ENCODE measurements at regions not wholly inside any gene's neighbourhood (a gene's known extent, or its start where the extent isn't known, plus 50 kb on each side); places are given as distances from the start of the nearest gene placed in this dataset.
"Not testable (repeated sequence)": the region's sequence is repeated elsewhere in the genome, so short reads cannot be mapped to it uniquely, and the experiment has no call there.

- no peak for ATAC-seq (ENCODE audit: low read depth)
- intact Hi-C loops (cut with micrococcal nuclease), result no loop called here
- no peaks in the 10 kb centered on the region for H3K9me3 Mint-ChIP-seq (ENCODE audit: insufficient read depth)
- Histone ChIP-seq H3K27ac (ENCODE audit: low read length in 2 of 2) (no peak overlapping the region), H3K4me1 (ENCODE audit: control insufficient read depth in 2 of 2, insufficient read depth in 2 of 2, low read length in 2 of 2) (peaks cover 3 to 8% of the 10 kb centered on the region in 2 donors), H3K9ac (ENCODE audit: low read length) (no peak overlapping the region), H2AFZ (ENCODE audit: insufficient read depth, low read depth, low read length, poor library complexity, severe bottlenecking) (no peak overlapping the region), H3K4me2 (replicated peaks; ENCODE audit: low read depth, low read length, poor library complexity, severe bottlenecking) (peak overlapping the region; percentile 37), H3K4me3 (ENCODE audit: control extremely low read depth in 1 of 5, extremely low read depth in 1 of 5, insufficient read depth in 1 of 5, low read depth in 2 of 5, low read length in 4 of 5) (no peak overlapping the region), H3K9me3 (ENCODE audit: control extremely low read depth in 1 of 3, control insufficient read depth in 2 of 3, insufficient read depth in 1 of 3, low read length in 2 of 3) (no peaks in the 10 kb centered on the region), H3K36me3 (replicated peaks in 1 of 2; ENCODE audit: control extremely low read depth in 1 of 2, control insufficient read depth in 1 of 2, extremely low read depth in 1 of 2, insufficient read depth in 2 of 2, low read length in 1 of 2) (no peaks in the 10 kb centered on the region), H4K20me1 (ENCODE audit: control insufficient read depth, insufficient read depth, low read length, poor library complexity, severe bottlenecking) (no peaks in the 10 kb centered on the region), H3K79me2 (ENCODE audit: control insufficient read depth, insufficient read depth, low read length) (no peaks in the 10 kb centered on the region), H3K27me3 (replicated peaks in 1 of 4; ENCODE audit: control extremely low read depth in 1 of 4, control insufficient read depth in 3 of 4, insufficient read depth in 4 of 4, low read length in 3 of 4) (peaks cover 0 to 3% (median 0%) of the 10 kb centered on the region in 4 experiments)
- no peak overlapping the region for H3K4me3 Mint-ChIP-seq
- H3K27ac Mint-ChIP-seq, result no peak overlapping the region
- TF ChIP-seq EZH2 (IDR thresholded peaks at IDR 0.05; ENCODE audit: borderline replicate concordance, insufficient read depth, low read depth, low read length, poor library complexity, severe bottlenecking) (no peak), CTCF (IDR thresholded peaks at IDR 0.05) (no peak)
- ChIA-PET CTCF (interaction anchor here (3.1 kb wide), 1 partner anchor 95 kb away, joined by 10 read pairs; no protein-coding TSS in a partner anchor), POLR2A (no interaction called here)
- H3K27me3 Mint-ChIP-seq, result no peaks in the 10 kb centered on the region
- peaks cover 24% of the 10 kb centered on the region for H3K4me1 Mint-ChIP-seq
- DNase-seq, result no peak
- WGBS (ENCODE audit: insufficient coverage), result 100% methylated on average over 2 of the region's 3 CpGs
These were observed 71.0 kb upstream of the MELK start for GRCh38 chr9:36501727-36502126.

- H3K27ac Mint-ChIP-seq; ATAC-seq (ENCODE audit: low read depth); H2AFZ ChIP-seq (ENCODE audit: insufficient read depth, low read depth, low read length, poor library complexity, severe bottlenecking); H3K4me1 ChIP-seq (ENCODE audit: control insufficient read depth in 2 of 2, insufficient read depth in 2 of 2, low read length in 2 of 2); H3K79me2 ChIP-seq (ENCODE audit: control insufficient read depth, insufficient read depth, low read length); intact Hi-C loops (cut with micrococcal nuclease); H3K4me3 ChIP-seq (ENCODE audit: control extremely low read depth in 1 of 5, extremely low read depth in 1 of 5, insufficient read depth in 1 of 5, low read depth in 2 of 5, low read length in 4 of 5); H4K20me1 ChIP-seq (ENCODE audit: control insufficient read depth, insufficient read depth, low read length, poor library complexity, severe bottlenecking); H3K27me3 ChIP-seq (replicated peaks in 1 of 4; ENCODE audit: control extremely low read depth in 1 of 4, control insufficient read depth in 3 of 4, insufficient read depth in 4 of 4, low read length in 3 of 4); H3K9ac ChIP-seq (ENCODE audit: low read length); H3K27ac ChIP-seq (ENCODE audit: low read length in 2 of 2); H3K9me3 Mint-ChIP-seq (ENCODE audit: insufficient read depth); H3K4me2 ChIP-seq (replicated peaks; ENCODE audit: low read depth, low read length, poor library complexity, severe bottlenecking); H3K9me3 ChIP-seq (ENCODE audit: control extremely low read depth in 1 of 3, control insufficient read depth in 2 of 3, insufficient read depth in 1 of 3, low read length in 2 of 3); DNase-seq; POLR2A ChIA-PET; H3K36me3 ChIP-seq (replicated peaks in 1 of 2; ENCODE audit: control extremely low read depth in 1 of 2, control insufficient read depth in 1 of 2, extremely low read depth in 1 of 2, insufficient read depth in 2 of 2, low read length in 1 of 2); H3K27me3 Mint-ChIP-seq: not testable (repeated sequence)
- Mint-ChIP-seq H3K4me1 (peaks cover 24% of the 10 kb centered on the region), H3K4me3 (peak overlapping the region; percentile 21)
- whole genome bisulfite sequencing (ENCODE audit: insufficient coverage), result no CpG with 5 or more reads among the region's 2 CpGs
- CTCF ChIA-PET, result interaction anchor here (3.1 kb wide), 1 partner anchor 94 kb away, joined by 10 read pairs; no protein-coding TSS in a partner anchor
These were observed 71.8 kb upstream of the MELK start for GRCh38 chr9:36500931-36501330.
